ENCODE measurements at regions not wholly inside any gene's neighbourhood (a gene's known extent, or its start where the extent isn't known, plus 50 kb on each side); places are given as distances from the start of the nearest gene placed in this dataset.
A peak's percentile ranks its signal among the peaks of the same experiment; 100 is the strongest.

DNA sequence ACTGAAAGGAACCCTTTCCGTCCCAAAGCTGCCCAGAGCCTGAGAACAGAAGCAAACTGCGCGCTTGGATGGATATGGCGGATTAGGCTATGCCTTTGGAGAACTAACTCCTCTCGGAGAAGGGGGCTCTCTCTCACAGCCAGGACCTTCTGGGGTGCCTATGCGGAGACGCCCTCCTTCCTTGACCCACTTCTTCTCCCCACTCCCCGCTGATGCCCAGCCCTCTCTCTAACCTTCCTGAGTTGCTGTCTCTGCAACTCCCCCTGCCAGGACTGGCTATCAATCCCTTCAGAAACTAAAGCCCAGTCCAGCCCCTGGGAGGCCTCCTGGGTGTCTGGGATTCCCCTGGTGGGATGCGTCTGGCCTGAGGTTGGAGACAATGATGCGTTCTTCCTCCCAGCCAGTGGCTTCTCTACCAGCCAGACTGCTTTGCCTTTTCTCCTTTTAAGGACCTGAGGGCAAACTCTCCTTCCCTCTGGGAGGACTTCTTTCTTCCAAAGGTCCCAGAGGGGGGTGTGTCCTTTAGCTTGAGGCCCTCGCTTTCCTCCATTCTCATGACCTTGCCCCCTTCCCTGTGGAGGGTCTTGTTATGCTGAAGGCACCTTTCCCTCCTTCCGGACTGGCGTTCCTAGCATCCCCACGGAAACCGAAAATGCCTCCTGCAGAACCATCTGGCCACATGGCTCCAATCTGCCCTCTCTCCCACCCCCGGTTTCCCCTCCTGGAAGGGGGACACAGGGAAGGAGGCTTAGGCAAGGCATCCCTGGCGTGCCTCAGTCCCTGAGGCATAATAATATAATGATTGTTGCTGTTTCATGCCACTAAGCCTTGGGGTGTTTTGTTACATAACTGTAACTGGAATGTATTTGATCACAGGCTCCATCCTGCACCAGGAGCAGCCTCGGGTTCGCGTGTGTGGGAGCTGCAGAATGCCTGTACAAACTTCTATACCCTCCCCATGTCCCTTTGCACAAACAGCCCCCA is 63.4 kb upstream of the C15orf39 start:
- no peak overlapping the region for H2BK15ac ChIP-seq (ENCODE audit: low read depth, poor library complexity, severe bottlenecking)
- WGBS = 85% methylated on average over 18 of the region's 20 CpGs
- H3K23ac ChIP-seq (ENCODE audit: low read length in 2 of 2) = no peak overlapping the region
- H3K27me3 ChIP-seq (ENCODE audit: control insufficient read depth in 1 of 2, insufficient read depth in 1 of 2, low read length in 2 of 2) = peaks cover 0 to 12% of the 10 kb centered on the region in 2 experiments
- no peak overlapping the region for H2AK5ac ChIP-seq (ENCODE audit: low read length, severe bottlenecking)
- H2BK120ac ChIP-seq (ENCODE audit: low read depth, low read length) = no peak overlapping the region
- no peak overlapping the region for H3K9ac ChIP-seq (ENCODE audit: low read length)
- H3K79me1 ChIP-seq (replicated peaks; ENCODE audit: low read length, poor library complexity, severe bottlenecking) = no peaks in the 10 kb centered on the region
- H3K14ac ChIP-seq (ENCODE audit: low read length in 2 of 2) = no peak overlapping the region
- no peaks in the 10 kb centered on the region for H3K36me3 ChIP-seq (ENCODE audit: control insufficient read depth in 1 of 2, insufficient read depth in 2 of 2, low read depth in 1 of 2, low read length in 2 of 2)
- H3K4me1 ChIP-seq (ENCODE audit: control insufficient read depth, insufficient read depth, low read depth, low read length) = no peaks in the 10 kb centered on the region
- no peak overlapping the region for H3K4ac ChIP-seq (ENCODE audit: low read depth in 1 of 2, low read length in 2 of 2)
- no peak overlapping the region for H4K91ac ChIP-seq (ENCODE audit: low read length)
- H3K4me3 ChIP-seq (ENCODE audit: insufficient read depth in 1 of 2, low read depth in 1 of 2, low read length in 2 of 2) = no peak overlapping the region
- H2BK5ac ChIP-seq (ENCODE audit: low read depth, low read length, poor library complexity, severe bottlenecking) = no peak overlapping the region
- H4K8ac ChIP-seq (ENCODE audit: low read length) = no peak overlapping the region
- H2BK12ac ChIP-seq (ENCODE audit: low read length in 2 of 2) = no peak overlapping the region
- peaks cover 13% of the 10 kb centered on the region for H3K9me3 ChIP-seq (ENCODE audit: control insufficient read depth, low read length)
- no peak overlapping the region for H3K4me2 ChIP-seq (ENCODE audit: low read length, poor library complexity, severe bottlenecking)
- no peak for DNase-seq
- no peak overlapping the region for H3K18ac ChIP-seq (ENCODE audit: low read depth in 1 of 2, low read length in 2 of 2)
- no peak overlapping the region for H3K27ac ChIP-seq (ENCODE audit: low read length, poor library complexity, severe bottlenecking)
- no peak overlapping the region for H2AFZ ChIP-seq (ENCODE audit: low read depth, low read length)

GRCh38 chr15:75140080-75140879 is 61.4 kb upstream of the C15orf39 start:
- 47% methylated on average over 6 of the region's 7 CpGs for WGBS
- no peak overlapping the region for H2AFZ ChIP-seq (ENCODE audit: low read depth, low read length)
- H2BK15ac ChIP-seq (ENCODE audit: low read depth, poor library complexity, severe bottlenecking) = no peak overlapping the region
- no peak overlapping the region for H3K23ac ChIP-seq (ENCODE audit: low read length in 2 of 2)
- peaks cover 0 to 12% of the 10 kb centered on the region in 2 experiments for H3K27me3 ChIP-seq (ENCODE audit: control insufficient read depth in 1 of 2, insufficient read depth in 1 of 2, low read length in 2 of 2)
- H3K36me3 ChIP-seq (ENCODE audit: control insufficient read depth in 1 of 2, insufficient read depth in 2 of 2, low read depth in 1 of 2, low read length in 2 of 2) = no peaks in the 10 kb centered on the region
- no peak overlapping the region for H3K4me2 ChIP-seq (ENCODE audit: low read length, poor library complexity, severe bottlenecking)
- no peaks in the 10 kb centered on the region for H3K79me1 ChIP-seq (replicated peaks; ENCODE audit: low read length, poor library complexity, severe bottlenecking)
- no peak for DNase-seq
- no peak overlapping the region for H3K4ac ChIP-seq (ENCODE audit: low read depth in 1 of 2, low read length in 2 of 2)
- H3K18ac ChIP-seq (ENCODE audit: low read depth in 1 of 2, low read length in 2 of 2) = no peak overlapping the region
- peaks cover 20% of the 10 kb centered on the region for H3K9me3 ChIP-seq (ENCODE audit: control insufficient read depth, low read length)
- H3K14ac ChIP-seq (ENCODE audit: low read length in 2 of 2) = no peak overlapping the region
- no peak overlapping the region for H2BK5ac ChIP-seq (ENCODE audit: low read depth, low read length, poor library complexity, severe bottlenecking)
- no peak overlapping the region for H4K91ac ChIP-seq (ENCODE audit: low read length)
- no peak overlapping the region for H4K8ac ChIP-seq (ENCODE audit: low read length)
- H3K9ac ChIP-seq (ENCODE audit: low read length) = no peak overlapping the region
- no peak overlapping the region for H3K27ac ChIP-seq (ENCODE audit: low read length, poor library complexity, severe bottlenecking)
- no peaks in the 10 kb centered on the region for H3K4me1 ChIP-seq (ENCODE audit: control insufficient read depth, insufficient read depth, low read depth, low read length)
- H2BK120ac ChIP-seq (ENCODE audit: low read depth, low read length) = no peak overlapping the region
- H2AK5ac ChIP-seq (ENCODE audit: low read length, severe bottlenecking) = no peak overlapping the region
- H3K4me3 ChIP-seq (ENCODE audit: insufficient read depth in 1 of 2, low read depth in 1 of 2, low read length in 2 of 2) = no peak overlapping the region
- H2BK12ac ChIP-seq (ENCODE audit: low read length in 2 of 2) = no peak overlapping the region

GRCh38 chr15:75142499-75142898 is 59.2 kb upstream of the C15orf39 start:
- no peaks in the 10 kb centered on the region for H3K79me1 ChIP-seq (replicated peaks; ENCODE audit: low read length, poor library complexity, severe bottlenecking)
- no peak overlapping the region for H3K14ac ChIP-seq (ENCODE audit: low read length in 2 of 2)
- H2AK5ac ChIP-seq (ENCODE audit: low read length, severe bottlenecking) = no peak overlapping the region
- H3K36me3 ChIP-seq (ENCODE audit: control insufficient read depth in 1 of 2, insufficient read depth in 2 of 2, low read depth in 1 of 2, low read length in 2 of 2) = no peaks in the 10 kb centered on the region
- WGBS = 87% methylated on average over 3 of the region's 3 CpGs
- H2AFZ ChIP-seq (ENCODE audit: low read depth, low read length) = no peak overlapping the region
- no peak overlapping the region for H2BK5ac ChIP-seq (ENCODE audit: low read depth, low read length, poor library complexity, severe bottlenecking)
- no peak overlapping the region for H2BK12ac ChIP-seq (ENCODE audit: low read length in 2 of 2)
- H3K4me2 ChIP-seq (ENCODE audit: low read length, poor library complexity, severe bottlenecking) = no peak overlapping the region
- H3K4ac ChIP-seq (ENCODE audit: low read depth in 1 of 2, low read length in 2 of 2) = no peak overlapping the region
- H4K8ac ChIP-seq (ENCODE audit: low read length) = no peak overlapping the region
- H2BK15ac ChIP-seq (ENCODE audit: low read depth, poor library complexity, severe bottlenecking) = no peak overlapping the region
- H3K4me1 ChIP-seq (ENCODE audit: control insufficient read depth, insufficient read depth, low read depth, low read length) = no peaks in the 10 kb centered on the region
- H3K27me3 ChIP-seq (ENCODE audit: control insufficient read depth in 1 of 2, insufficient read depth in 1 of 2, low read length in 2 of 2) = peaks cover 0 to 12% of the 10 kb centered on the region in 2 experiments
- H3K18ac ChIP-seq (ENCODE audit: low read depth in 1 of 2, low read length in 2 of 2) = no peak overlapping the region
- H3K9ac ChIP-seq (ENCODE audit: low read length) = no peak overlapping the region
- H2BK120ac ChIP-seq (ENCODE audit: low read depth, low read length) = no peak overlapping the region
- H4K91ac ChIP-seq (ENCODE audit: low read length) = no peak overlapping the region
- no peak overlapping the region for H3K23ac ChIP-seq (ENCODE audit: low read length in 2 of 2)
- H3K27ac ChIP-seq (ENCODE audit: low read length, poor library complexity, severe bottlenecking) = no peak overlapping the region
- peaks cover 20% of the 10 kb centered on the region for H3K9me3 ChIP-seq (ENCODE audit: control insufficient read depth, low read length)
- H3K4me3 ChIP-seq (ENCODE audit: insufficient read depth in 1 of 2, low read depth in 1 of 2, low read length in 2 of 2) = no peak overlapping the region
- DNase-seq = no peak

GRCh38 chr15:75143738-75144334 is 57.8 kb upstream of the C15orf39 start:
- Histone ChIP-seq H2BK12ac (ENCODE audit: low read length in 2 of 2) (no peak overlapping the region), H2AFZ (ENCODE audit: low read depth, low read length) (no peak overlapping the region), H2BK15ac (ENCODE audit: low read depth, poor library complexity, severe bottlenecking) (no peak overlapping the region), H4K8ac (ENCODE audit: low read length) (no peak overlapping the region), H3K27ac (ENCODE audit: low read length, poor library complexity, severe bottlenecking) (no peak overlapping the region), H3K36me3 (ENCODE audit: control insufficient read depth in 1 of 2, insufficient read depth in 2 of 2, low read depth in 1 of 2, low read length in 2 of 2) (no peaks in the 10 kb centered on the region), H3K4me2 (ENCODE audit: low read length, poor library complexity, severe bottlenecking) (no peak overlapping the region), H3K18ac (ENCODE audit: low read depth in 1 of 2, low read length in 2 of 2) (no peak overlapping the region), H2BK5ac (ENCODE audit: low read depth, low read length, poor library complexity, severe bottlenecking) (no peak overlapping the region), H3K4ac (ENCODE audit: low read depth in 1 of 2, low read length in 2 of 2) (no peak overlapping the region), H2BK120ac (ENCODE audit: low read depth, low read length) (no peak overlapping the region), H3K4me1 (ENCODE audit: control insufficient read depth, insufficient read depth, low read depth, low read length) (no peaks in the 10 kb centered on the region), H3K9ac (ENCODE audit: low read length) (no peak overlapping the region), H3K23ac (ENCODE audit: low read length in 2 of 2) (no peak overlapping the region), H3K4me3 (ENCODE audit: insufficient read depth in 1 of 2, low read depth in 1 of 2, low read length in 2 of 2) (no peak overlapping the region), H3K27me3 (ENCODE audit: control insufficient read depth in 1 of 2, insufficient read depth in 1 of 2, low read length in 2 of 2) (peaks cover 0 to 5% of the 10 kb centered on the region in 2 experiments), H3K14ac (ENCODE audit: low read length in 2 of 2) (no peak overlapping the region), H2AK5ac (ENCODE audit: low read length, severe bottlenecking) (no peak overlapping the region), H4K91ac (ENCODE audit: low read length) (no peak overlapping the region), H3K79me1 (replicated peaks; ENCODE audit: low read length, poor library complexity, severe bottlenecking) (no peaks in the 10 kb centered on the region), H3K9me3 (ENCODE audit: control insufficient read depth, low read length) (peaks cover 20% of the 10 kb centered on the region)
- WGBS = 85% methylated on average over 5 of the region's 5 CpGs
- peak; percentile 44 for DNase-seq
